ACC112 (cell line): ENCODE measurements at regions not wholly inside any gene's neighbourhood (a gene's known extent, or its start where the extent isn't known, plus 50 kb on each side); places are given as distances from the start of the nearest gene placed in this dataset.

ENCODE experiments used
- H2AFZ ChIP-seq: fragments of 200-600 bp; sonication (generic); one replicate; pipeline ENCODE4 v1.6.0; 2017; ENCODE audit warnings: antibody characterized with exemption, low read length; ENCODE audit not compliant: unreplicated experiment
- H3K27ac ChIP-seq: fragments of 200-600 bp; sonication (generic); 2 replicates; pipeline ENCODE4 v1.5.1; 2014; ENCODE audit warnings: low read depth, mild to moderate bottlenecking, antibody characterized with exemption, low read length, moderate library complexity
- H3K27me3 ChIP-seq: fragments of 200-600 bp; sonication (generic); 2 replicates; pipeline ENCODE4 v1.6.1; 2014; ENCODE audit warnings: mild to moderate bottlenecking, antibody characterized with exemption, low read length, moderate library complexity, mixed read lengths; ENCODE audit not compliant: insufficient read depth
- H3K36me3 ChIP-seq: fragments of 200-600 bp; sonication (generic); 2 replicates; pipeline ENCODE4 v1.6.1; 2016; ENCODE audit warnings: mild to moderate bottlenecking, antibody characterized with exemption, low read length, moderate library complexity, mixed read lengths; ENCODE audit not compliant: insufficient read depth
- H3K4me1 ChIP-seq: fragments of 200-600 bp; sonication (generic); one replicate; pipeline ENCODE4 v1.6.1; 2016; ENCODE audit warnings: low read length, mixed read lengths; ENCODE audit not compliant: insufficient read depth, unreplicated experiment, control insufficient read depth
- H3K4me3 ChIP-seq: fragments of 200-600 bp; sonication (generic); 2 replicates; pipeline ENCODE4 v1.5.1; 2014; ENCODE audit warnings: mild to moderate bottlenecking, low read depth, low read length
- H3K79me2 ChIP-seq: fragments of 200-600 bp; sonication (generic); one replicate; pipeline ENCODE4 v1.6.0; 2016; ENCODE audit warnings: low read length; ENCODE audit not compliant: control insufficient read depth, unreplicated experiment, insufficient read depth

DNA sequence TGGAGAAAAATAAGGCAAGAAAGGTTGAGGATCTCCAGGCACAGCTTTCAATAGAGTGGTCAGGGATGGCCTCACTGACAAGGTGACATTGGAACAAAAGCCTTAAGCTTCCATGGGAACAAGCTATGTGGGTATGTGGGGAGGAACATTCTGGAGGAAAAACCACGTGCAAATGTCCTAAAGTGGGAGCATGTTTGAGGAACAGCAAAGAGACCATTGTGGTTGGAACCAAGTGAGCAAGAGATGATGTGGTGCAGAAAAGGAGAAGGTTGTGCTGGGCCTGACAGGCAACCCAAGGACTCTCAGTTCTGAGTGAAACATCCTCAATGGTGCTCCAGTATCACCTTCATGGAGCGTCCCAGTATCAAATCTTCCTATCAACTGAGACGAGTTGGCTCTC lies 184.0 kb downstream of the CAND1 start:
- H3K4me3 ChIP-seq = no peak overlapping the region
- H3K27me3 ChIP-seq = no peaks in the 10 kb centered on the region
- no peaks in the 10 kb centered on the region for H3K36me3 ChIP-seq
- no peak overlapping the region for H2AFZ ChIP-seq
- no peaks in the 10 kb centered on the region for H3K79me2 ChIP-seq
- peaks cover 9% of the 10 kb centered on the region for H3K4me1 ChIP-seq
- no peak overlapping the region for H3K27ac ChIP-seq

DNA sequence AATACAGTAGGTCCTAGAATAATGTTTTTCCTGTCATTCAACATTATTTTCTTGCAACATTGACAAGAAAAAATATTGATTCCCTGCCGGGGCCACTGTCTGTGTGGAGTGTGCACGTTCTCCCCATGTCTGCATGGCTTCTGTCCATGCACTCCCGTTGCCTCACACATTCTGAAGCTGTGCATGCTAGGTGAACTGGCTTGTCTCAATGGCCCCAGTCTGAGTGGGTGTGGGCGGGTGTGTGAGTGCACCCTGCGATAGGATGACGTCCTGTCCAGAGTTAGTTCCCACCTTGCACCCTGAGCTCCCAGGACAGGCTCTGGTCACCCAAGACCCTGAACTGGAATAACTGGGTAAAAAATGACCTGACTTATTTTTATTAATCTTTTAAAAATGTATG lies 186.1 kb downstream of the CAND1 start:
- Histone ChIP-seq H3K27ac (no peak overlapping the region), H3K4me1 (peaks cover 9% of the 10 kb centered on the region)

DNA sequence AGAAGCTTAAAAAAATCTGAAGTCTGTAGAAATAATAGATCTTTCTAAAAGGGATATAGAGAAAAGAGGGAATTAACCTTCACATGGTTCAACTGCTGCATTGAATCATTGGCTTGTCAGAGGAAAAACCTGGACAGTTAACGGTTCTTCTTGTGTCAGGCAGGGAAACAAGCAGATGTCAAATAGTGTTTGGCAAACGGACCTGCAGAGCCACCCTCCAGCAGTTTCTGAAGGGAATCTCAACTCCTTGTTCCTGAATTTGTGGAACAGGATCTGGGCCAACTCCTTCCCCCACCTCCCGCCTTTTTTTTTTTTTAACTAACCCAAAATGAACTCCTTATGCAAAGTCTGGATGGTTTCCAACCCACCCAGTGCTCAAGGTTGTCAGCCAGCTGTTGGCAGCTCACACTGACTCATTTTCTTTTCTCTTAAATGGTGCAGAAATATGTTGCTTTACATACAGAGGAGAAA lies 187.3 kb downstream of the CAND1 start:
- Histone ChIP-seq H2AFZ (no peak overlapping the region), H3K36me3 (no peaks in the 10 kb centered on the region), H3K79me2 (no peaks in the 10 kb centered on the region), H3K4me1 (peaks cover 9% of the 10 kb centered on the region), H3K4me3 (no peak overlapping the region), H3K27me3 (no peaks in the 10 kb centered on the region), H3K27ac (no peak overlapping the region)

More for the DNA sequence above, 186.1 kb downstream of the CAND1 start:
- no peak overlapping the region for H3K4me3 ChIP-seq
- no peak overlapping the region for H2AFZ ChIP-seq
- no peaks in the 10 kb centered on the region for H3K27me3 ChIP-seq
- no peaks in the 10 kb centered on the region for H3K36me3 ChIP-seq
- H3K79me2 ChIP-seq = no peaks in the 10 kb centered on the region

DNA sequence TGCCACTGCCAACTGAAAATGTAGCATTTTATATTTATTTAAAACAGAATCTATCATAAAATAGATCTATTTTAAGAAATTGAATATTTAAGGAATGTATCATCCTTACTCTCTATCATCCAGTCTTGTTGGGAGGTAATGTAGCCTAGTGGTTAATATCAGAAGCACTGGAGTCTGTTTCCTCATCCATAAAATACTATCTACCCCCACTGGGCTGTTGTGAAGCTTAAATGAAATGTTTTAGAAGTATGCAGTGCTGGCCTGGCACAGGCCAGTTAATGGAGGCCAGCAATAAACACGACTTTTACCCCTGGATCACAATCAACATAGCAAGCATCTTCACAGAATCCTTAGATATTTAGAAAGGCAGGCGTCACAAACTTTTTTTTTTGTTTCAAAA lies 188.0 kb downstream of the CAND1 start:
- Histone ChIP-seq H3K36me3 (no peaks in the 10 kb centered on the region), H3K79me2 (no peaks in the 10 kb centered on the region), H3K4me1 (peaks cover 9% of the 10 kb centered on the region), H3K4me3 (no peak overlapping the region), H3K27me3 (no peaks in the 10 kb centered on the region), H2AFZ (no peak overlapping the region), H3K27ac (no peak overlapping the region)

DNA sequence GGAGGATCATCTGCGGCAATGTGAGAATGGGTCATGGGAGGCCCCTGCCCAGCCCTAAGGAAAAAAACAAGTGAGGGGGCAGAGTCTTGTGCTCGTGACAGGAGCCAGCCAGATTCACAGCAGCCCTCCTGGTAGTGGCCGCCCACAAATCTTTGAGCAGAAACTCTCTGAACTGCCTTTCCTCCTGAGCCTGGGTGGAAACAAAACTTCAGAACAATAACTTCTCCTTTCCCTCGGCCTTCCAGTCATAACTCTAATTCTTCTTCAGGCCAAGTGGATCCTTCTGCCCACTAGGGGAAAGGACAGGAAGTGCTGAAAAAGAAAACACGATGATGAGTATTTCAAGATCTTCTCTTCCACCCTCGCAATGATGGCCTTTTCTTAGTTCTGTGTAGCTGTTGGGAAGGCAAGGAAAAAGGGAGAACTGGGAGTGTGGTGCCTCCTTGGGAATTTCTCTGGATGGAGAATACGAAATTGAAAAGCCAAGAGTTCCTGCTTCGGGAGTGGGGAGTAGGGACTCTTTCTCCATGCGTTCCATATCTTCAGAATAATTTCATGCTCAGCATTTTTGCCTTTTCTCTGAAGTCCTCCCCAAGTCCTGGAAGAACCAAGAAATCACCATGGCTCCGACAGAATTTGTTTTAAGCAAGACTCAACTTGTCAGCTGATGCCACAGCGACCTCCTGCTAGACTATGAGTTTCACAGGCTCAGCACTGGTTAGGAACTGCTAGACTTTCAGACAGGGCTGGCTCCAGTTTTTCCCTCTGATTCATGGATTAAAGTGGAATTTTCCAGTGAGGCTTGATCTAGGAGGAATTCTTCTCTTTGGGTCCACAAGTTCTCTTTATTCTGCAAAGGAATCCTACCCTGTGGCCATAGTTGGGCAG lies 188.9 kb downstream of the CAND1 start:
- Histone ChIP-seq H2AFZ (peak overlapping the region; percentile 46), H3K36me3 (no peaks in the 10 kb centered on the region), H3K27me3 (no peaks in the 10 kb centered on the region), H3K27ac (no peak overlapping the region), H3K4me1 (peaks cover 9% of the 10 kb centered on the region), H3K4me3 (no peak overlapping the region), H3K79me2 (no peaks in the 10 kb centered on the region)

DNA sequence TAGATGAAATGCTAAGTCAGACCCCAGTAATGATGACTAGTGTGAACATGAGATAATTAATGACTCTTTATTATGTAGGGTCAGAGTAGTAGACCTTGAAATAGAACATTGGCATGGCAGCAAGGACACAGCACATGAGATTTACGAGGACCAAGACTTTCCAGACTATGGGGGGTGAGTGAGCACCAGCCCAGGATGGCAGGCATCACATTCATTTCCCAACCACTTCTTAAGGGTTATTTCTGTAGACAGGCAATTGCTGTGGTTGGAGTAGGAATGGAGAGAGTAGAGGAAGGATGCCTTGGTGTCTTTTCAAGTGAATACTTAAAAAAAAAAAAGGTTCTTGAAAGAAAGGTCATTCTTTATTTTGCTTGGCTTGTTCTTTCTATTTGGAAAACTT lies 189.4 kb upstream of the DYRK2 start:
- no peak overlapping the region for H2AFZ ChIP-seq
- H3K27me3 ChIP-seq = no peaks in the 10 kb centered on the region
- no peaks in the 10 kb centered on the region for H3K79me2 ChIP-seq
- H3K4me1 ChIP-seq = peaks cover 9% of the 10 kb centered on the region
- no peaks in the 10 kb centered on the region for H3K36me3 ChIP-seq
- H3K4me3 ChIP-seq = no peak overlapping the region
- no peak overlapping the region for H3K27ac ChIP-seq

DNA sequence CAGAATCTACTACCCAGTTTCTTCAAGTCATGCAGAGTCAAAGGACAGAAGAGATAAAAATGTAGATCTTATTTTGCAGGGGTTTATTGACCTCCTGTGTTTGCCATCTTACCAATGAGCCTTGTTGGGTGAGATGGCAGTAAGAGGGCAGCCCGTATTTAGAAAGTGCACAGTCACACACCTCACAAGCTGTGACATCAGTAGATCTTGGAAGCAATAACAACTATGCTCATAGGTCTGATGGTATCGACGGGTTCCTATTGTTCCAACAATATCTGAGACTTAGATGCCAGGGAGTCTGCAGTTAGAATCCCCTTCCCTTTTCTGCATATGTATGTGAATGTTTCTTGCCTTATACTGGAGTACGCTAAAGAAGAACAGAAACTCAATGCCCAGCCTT lies 189.0 kb upstream of the DYRK2 start:
- Histone ChIP-seq H3K4me1 (peaks cover 9% of the 10 kb centered on the region), H3K27ac (no peak overlapping the region), H3K79me2 (no peaks in the 10 kb centered on the region), H2AFZ (no peak overlapping the region), H3K27me3 (no peaks in the 10 kb centered on the region), H3K36me3 (no peaks in the 10 kb centered on the region), H3K4me3 (no peak overlapping the region)

DNA sequence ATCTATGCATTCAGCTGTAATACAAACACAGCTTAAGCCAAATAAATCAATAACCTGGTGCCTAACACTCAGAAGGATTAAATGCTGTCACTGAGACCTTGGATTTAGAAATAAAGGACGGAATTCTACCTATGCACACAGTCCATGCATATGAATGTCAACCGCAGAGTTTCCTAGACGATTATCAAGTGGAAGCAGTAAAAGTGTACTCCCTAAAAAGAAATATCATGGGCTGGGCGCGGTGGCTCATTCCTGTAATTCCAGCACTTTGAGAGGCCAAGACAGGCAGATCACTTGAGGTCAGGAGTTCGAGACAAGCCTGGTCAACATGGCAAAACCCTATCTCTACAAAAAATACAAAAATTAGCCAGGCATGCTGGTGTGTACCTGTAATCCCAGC lies 188.2 kb upstream of the DYRK2 start:
- Histone ChIP-seq H3K27ac (no peak overlapping the region), H3K4me3 (no peak overlapping the region), H3K27me3 (peaks cover 3% of the 10 kb centered on the region; the same call in 1 of the 2 replicates), H2AFZ (no peak overlapping the region), H3K36me3 (no peaks in the 10 kb centered on the region), H3K4me1 (peaks cover 9% of the 10 kb centered on the region), H3K79me2 (no peaks in the 10 kb centered on the region)

DNA sequence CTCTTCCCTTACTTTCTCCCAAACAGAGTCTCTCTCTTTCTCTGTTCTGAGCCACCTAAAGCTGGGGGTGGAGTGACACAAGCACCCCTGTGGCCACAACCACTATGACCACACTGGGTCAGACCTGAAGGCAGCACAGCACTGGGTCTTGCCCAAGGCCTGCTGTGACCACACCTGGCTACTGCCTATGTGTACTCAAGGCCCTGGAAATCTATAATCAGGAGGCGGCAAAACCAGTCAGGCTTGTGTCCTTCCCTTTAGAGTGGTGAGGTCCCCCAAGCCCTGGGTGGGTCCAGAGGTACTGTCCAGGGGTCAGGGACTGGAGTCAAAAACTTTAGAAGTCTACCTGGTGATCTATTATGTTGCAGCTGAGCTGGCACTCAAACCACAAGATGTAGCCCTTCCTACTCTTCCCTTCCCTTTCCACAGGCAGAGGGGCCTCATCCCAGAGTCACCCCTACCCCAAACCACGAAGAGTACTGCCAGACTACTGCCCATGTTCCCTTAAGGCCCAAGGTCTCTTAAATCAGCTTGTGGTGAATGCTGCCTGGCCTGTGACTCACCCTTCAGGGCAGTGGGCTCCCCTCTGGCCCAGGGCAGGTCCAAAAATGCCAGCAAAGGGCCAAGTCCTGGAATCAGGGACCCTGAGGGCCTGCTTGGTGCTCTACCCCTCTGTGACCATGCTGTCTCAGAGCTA lies 179.8 kb upstream of the DYRK2 start:
- H2AFZ ChIP-seq = no peak overlapping the region

DNA sequence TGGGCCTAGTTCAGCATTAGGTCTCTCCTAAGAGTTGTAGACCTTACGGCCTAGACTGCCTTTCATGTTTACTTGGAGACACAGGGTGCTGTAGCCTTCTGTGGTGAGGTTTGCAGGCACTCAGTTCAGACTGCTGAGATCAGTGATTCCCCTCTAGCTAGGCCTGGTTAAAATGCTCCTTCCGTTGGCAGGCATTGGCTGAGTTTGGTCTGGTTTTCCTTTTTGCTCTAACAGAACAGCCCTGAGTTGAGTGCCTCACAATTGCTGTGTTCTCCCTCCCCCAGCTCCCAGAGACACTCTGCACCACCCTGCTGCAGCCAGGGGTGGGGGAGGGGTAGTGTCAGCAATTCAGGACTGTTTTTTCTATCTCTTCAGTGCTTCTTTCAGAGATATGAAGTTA lies 178.9 kb upstream of the DYRK2 start:
- no peaks in the 10 kb centered on the region for H3K4me1 ChIP-seq
- no peak overlapping the region for H3K27ac ChIP-seq
- H3K36me3 ChIP-seq = no peaks in the 10 kb centered on the region
- peaks cover 5% of the 10 kb centered on the region; the same call in 1 of the 2 replicates for H3K27me3 ChIP-seq
- no peak overlapping the region for H2AFZ ChIP-seq
- H3K4me3 ChIP-seq = no peak overlapping the region
- H3K79me2 ChIP-seq = no peaks in the 10 kb centered on the region

More for the DNA sequence above, 179.8 kb upstream of the DYRK2 start:
- H3K4me3 ChIP-seq = no peak overlapping the region
- H3K4me1 ChIP-seq = no peaks in the 10 kb centered on the region
- no peak overlapping the region for H3K27ac ChIP-seq
- H3K27me3 ChIP-seq = peaks cover 5% of the 10 kb centered on the region; the same call in 1 of the 2 replicates
- no peaks in the 10 kb centered on the region for H3K36me3 ChIP-seq
- H3K79me2 ChIP-seq = no peaks in the 10 kb centered on the region
